ENCODE measurements at regions not wholly inside any gene's neighbourhood (a gene's known extent, or its start where the extent isn't known, plus 50 kb on each side); places are given as distances from the start of the nearest gene placed in this dataset.

DNA sequence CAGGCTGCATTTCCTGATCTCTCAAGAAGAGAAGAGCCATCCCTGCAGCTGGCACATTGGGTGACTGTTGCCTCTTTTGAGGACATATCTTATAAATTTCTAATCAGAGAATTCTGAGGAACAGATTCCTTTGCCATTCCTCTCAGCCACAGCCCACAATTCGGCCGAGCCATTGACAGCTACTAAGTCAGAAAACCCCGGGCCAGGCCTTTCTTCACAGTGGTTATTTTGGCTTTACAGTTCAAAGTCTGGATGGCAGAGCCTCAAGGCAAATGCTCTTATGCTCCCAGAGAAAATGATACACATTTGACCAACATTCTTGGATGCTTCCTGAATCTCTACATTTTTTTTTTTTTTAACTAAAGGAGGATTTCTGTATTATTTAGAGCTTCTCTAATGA lies 138.4 kb upstream of the FRMD6 start:
- DNase-seq (ENCODE audit: low spot score), result no peak

DNA sequence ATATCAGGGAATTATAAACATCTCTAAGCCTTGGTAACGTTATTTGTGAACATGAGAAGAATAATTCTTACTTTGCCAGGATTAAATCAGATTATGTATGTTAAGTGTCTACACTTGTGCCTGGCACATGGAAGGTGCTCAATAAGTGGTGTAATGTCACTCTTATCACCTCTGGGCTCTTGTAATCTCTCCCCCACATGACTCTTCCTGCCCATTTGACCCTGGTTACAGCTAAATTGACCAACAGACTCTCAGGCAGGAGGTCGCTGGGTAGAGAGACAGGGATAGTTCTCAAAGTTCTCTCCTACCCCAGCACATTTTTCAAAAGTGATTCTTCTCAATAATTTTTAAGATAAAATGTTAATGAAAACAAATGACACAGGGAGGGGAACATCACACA lies 137.8 kb upstream of the FRMD6 start:
- no peak for DNase-seq (ENCODE audit: low spot score)

DNA sequence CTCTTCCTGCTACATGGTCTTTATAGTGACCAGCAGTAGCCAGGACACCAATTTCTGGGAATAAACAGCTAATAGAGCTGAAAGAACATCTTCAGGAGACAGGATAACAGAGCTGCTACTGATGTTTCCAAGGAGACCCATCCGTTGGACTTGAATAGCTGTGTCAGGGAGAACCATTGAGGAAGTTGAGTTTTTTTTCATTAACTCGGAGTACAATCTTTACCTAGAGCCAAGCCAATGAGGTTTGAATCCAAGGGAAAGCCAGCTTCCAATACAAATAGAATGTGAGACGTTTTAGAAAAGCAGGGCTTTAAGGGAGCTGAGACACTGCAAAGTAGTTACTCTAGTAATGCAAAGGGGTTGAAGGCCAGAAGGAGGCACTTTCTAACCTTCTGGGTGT lies 136.1 kb upstream of the FRMD6 start:
- DNase-seq (ENCODE audit: low spot score), result no peak

DNA sequence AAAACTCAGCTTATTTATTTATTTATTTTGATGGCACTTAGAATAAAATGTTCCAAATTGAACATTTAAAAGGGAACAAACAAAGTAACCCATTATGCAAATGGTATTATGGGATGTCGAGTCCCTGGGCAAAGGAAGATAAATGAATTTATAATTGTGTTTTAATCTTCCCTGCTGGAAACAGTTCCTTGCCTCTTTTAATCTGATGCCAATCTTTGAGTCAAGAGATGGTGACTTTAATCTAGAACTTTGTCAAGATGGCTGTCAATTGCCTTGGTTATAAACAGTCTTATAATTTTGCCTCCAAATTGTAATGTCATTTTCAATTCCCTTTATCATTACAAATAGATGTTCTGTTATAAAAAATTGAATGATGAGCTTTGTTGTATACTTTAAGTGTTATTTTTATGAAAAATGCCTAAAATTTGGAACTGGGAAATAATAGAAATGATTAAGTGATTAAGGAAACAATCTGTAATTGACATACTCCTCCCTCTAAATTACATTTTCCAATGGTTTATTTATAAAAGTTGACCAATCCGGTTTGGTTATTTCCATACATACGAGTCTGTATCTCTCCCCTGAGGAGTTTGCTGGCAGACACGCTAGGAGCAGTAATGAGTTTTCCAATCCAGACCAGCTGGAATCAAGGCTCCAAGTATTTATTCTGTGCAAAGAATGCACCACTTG lies 134.9 kb upstream of the FRMD6 start:
- DNase-seq (ENCODE audit: low spot score), result no peak

DNA sequence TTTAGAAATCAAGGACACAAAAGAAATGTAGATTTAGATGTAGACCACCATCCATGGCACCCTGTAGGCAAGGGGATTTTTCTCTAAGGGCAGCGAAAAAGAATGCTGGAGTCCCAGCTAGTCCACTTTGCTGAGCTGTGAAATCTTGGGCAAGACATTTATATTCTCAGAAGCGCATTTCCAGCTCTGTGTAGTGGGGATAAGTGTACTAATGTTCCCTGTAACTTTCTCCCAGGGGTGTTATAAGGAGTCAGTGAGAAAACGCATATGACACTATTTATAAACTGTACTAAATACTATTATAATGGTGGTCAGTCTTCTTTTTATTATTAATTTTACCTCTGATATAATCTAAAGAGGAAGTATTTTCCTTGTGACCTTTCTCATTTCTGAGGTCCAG lies 133.4 kb upstream of the FRMD6 start:
- no peak for DNase-seq (ENCODE audit: low spot score)

DNA sequence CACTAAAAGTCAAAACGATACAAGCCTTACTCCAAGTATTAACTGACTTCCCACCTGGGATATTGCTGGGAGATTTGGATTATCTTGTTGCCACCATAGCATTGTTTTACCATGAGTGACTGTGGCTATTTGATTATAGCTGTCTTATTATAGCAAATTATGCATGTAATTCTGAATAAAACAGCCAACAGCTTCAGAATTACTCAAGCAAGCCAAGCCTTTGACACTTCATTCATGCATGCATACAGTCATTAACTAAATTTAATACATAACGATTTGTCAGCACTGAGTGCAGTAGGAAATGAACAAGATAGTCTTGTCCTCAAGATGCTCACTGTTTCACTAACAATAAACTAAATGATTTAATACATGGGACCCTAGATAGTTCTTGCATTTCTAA lies 133.0 kb upstream of the FRMD6 start:
- DNase-seq (ENCODE audit: low spot score), result no peak

DNA sequence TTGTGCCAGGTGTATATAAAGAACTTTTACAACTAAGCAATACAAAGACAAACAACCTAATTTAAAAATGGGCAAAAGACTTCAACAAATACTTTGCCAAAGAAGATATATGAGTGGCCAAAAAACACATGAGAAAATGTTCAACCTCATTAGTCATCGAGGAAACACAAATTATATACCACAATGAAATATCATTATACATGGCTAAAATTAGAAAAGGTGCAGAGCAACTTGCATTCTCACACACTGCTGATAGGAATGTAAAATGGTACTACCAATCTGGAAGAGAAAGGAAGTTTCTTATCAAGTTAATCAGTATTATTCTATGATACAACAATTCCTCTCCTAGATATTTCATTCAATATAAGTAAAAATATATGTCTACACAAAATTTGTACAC lies 131.6 kb upstream of the FRMD6 start:
- no peak for DNase-seq (ENCODE audit: low spot score)

DNA sequence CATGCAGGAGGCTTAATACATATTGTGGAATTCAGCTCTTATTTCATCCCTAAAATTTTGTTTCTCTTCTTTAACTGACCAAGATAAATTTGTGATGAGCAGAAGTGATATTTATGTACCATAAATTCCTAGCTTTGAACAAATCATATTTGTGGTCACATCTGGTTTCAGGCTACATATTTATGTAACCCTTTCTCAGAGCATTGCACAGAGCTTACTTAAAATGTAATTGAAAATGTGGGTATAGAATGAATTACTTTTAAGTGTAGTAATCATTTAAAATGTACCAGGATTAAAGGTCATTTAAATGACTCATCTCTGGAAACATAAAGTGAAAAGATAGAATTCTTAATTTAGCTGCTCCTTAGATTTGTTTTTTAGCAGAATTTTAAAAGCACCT lies 129.9 kb upstream of the FRMD6 start:
- DNase-seq (ENCODE audit: low spot score), result no peak

DNA sequence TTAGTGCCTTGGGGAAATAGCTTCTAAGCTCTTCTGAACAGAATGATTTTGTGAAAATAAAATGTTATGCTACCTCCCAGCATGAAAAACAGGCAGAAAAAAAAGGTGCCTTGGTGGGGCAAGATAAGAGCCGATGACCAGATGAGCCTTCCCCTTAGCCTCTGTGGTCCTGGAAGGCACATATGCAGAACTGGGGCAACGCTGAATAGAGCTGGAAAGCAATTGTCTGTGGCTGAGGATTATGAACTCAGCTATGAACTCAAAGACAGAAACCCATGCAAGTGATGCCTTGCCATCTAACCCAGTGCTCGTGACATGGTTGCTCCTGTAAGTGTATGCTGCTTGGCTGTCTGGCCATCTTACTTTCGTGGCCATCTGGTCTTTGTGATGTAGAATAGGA lies 128.5 kb upstream of the FRMD6 start:
- no peak for DNase-seq (ENCODE audit: low spot score)

DNA sequence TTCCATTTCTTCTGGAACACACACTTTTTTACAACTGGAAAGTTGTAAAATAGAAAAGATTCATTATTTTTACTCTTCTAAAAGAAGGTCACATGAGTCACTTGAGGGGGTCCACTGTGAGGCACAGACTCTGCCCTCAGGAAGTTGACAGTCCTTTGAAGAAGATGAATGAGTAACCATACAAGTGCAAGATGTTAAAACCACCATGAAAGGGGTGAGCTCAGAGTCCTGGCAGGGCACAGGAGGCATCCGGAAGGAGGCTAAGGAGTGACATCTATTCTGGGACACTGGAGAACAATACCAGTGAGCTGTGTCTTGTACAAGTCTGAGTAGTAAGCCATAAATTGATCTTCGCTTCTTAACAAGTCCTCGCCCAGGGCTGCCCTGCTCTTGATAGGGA lies 126.0 kb upstream of the FRMD6 start:
- DNase-seq (ENCODE audit: low spot score), result no peak

DNA sequence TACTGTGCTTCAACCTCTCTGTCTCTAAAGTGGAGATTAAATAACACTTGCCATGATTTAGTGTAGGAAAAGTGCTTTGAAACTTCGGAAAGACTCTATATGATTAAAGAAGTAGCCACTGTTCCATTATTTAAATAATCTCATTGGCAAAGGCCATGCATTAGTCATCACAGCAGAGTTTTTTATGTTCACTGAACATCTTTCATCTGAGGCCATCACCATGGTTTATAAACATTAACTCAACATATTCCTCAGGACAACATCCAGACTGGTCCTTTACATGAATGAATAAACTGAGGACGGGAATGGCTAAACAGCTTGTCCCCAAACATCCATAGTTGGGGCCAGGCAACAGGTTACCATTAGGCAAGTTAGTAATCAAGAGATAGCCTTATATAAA lies 124.6 kb upstream of the FRMD6 start:
- DNase-seq (ENCODE audit: low spot score), result no peak

DNA sequence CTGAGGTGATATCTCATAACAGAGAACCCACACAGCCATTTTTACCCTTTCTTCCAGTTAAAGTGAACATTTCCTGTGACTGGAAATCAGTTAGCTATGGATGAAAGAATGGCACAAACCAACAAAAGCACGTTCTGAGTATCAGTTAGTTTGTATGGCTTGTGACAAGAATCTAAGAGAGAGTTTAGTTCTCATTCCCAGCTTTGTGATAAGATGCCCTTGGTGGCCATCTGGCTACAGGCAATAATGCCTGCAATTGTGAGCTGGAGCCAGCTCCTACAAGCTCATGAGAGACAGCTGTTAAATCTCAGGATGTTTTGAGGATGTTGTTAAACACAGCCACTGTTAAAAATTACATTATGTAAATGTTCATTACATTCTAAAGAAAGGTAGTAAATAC lies 122.0 kb upstream of the FRMD6 start:
- DNase-seq (ENCODE audit: low spot score), result no peak

DNA sequence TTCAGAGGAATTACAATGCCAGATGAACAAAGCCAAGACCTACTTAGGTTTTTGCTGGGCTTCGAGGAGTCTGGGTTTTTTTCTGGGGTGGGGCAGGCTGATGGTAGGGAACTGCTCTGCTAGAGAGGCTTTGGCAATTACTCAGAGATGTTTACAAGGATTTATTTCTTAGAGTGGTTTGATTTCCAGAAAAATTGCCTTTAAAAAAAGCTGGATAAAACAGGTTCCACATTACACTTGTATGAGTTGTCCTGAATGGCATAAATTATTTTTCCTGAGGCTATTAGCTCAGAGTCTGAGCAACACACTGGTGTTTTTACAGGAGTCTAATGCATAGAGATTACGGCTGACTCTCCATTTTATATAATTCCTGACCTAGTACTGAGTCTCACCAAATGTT lies 118.5 kb upstream of the FRMD6 start:
- DNase-seq (ENCODE audit: low spot score), result no peak

DNA sequence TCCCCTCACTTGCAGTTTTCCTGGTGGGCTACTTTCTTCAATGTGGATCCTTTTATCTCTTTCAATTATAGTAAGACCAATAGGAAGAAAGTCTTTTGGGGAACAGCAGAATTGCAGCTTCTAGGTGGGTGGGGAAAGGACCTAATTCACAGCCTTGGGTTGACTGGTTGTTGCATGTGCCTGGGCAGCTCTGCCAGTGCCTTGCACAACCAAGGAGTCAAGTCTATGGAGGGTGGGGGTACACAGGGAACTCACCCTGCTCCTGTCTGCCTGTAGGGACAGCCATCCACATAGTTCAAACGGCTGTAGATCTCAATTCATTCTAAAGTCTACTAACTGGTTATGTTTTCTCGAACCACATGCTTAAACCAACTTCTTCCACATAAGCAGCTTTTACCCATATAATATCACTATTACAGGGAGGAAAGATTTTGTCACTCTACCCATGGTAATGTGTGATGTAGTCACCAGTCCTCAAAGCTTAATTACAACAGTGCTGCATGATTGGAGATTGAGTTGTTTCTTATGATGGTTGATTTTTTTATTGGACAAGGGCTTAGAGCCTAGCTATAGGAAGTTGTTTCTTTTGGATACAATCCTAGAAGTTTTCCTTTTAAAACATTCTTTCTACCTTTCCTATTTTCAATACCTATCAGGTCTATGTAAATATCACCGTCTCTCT lies 117.7 kb upstream of the FRMD6 start:
- no peak for DNase-seq (ENCODE audit: low spot score)

DNA sequence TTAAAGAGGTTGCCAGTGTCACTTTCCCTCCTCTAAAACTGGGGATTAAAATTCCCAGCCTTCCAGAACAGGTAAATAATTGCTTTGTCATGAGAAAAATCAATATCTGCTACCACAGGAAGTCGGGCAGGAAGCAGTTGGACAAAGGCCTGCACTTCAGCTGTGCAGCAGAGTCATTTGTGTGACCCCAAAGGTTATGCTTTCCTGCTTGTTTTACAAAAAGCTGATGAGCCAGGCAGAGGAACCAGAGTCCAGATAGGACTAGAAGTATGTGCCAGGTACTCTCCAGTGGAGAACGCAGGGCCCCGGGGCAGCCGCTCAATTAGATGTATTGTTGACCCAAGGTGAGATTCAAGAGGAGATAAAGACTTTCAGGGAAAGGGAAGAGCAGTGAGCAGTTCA lies 117.1 kb upstream of the FRMD6 start:
- no peak for DNase-seq (ENCODE audit: low spot score)

DNA sequence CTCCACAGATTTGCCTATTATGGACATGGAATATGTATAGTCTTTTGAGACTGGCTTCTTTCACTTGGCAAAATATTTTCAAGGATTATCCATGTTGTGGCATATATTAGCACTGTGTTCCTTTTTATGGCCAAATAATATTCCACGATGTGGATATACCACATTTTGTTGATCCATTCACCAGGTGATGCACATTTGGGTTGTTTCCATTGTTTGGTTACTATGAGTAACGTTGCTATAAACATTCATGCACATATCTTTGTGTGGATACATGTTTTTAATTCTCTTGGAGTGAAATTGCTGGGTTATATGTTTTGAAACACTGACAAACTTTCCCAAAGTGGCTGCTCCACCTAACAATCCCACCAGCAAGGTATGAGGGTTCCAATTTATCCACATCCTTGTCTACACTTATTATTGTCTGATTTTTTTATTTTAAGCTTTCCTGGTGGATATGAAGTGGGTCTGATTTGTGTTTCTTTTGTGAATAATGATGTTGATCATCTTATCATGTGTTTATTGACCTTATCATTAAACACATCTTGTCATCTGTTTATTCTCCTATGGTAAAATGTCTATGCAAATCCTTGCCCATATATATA lies 116.2 kb upstream of the FRMD6 start:
- no peak for DNase-seq (ENCODE audit: low spot score)

DNA sequence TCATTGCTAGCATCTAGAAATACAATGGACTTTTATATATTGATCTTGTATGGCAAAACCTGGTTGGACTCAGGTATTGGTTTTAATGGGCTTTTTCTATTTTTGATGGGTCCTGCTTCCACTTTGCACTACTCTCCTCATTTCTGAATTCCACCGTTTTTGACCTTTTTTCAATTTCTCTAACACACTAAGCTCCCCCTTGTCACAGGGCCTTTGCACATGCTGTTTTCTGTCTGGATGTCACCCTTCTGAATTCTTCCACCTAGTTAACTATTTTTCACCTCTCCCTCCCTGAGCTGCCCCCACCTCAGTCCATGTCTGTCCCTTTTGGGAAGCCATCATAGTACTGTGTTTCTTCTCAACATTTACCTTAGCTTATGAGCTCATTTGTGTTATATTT lies 112.7 kb upstream of the FRMD6 start:
- no peak for DNase-seq (ENCODE audit: low spot score)

DNA sequence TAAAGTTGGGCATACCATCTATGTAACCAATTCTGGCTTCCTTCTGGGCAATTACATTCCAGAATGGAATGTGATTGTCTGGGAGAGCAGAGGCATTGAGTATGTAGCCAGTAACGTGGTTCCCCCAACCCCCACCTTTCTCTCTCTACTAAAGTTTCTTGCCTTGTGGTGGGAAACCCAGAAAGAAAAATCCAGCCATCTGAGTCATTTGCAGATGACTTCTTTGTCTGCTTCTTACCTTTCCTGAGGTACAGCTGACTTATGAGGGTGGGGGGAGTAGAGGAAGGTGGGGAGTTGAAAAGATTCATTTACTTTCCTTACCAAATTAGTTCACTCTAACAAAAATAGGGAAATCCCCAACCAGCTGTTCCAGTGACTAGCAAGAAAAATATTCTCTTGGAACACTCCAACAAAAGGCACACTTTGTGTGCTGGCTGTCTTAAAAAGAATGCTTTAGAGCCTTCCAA lies 112.1 kb upstream of the FRMD6 start:
- DNase-seq (ENCODE audit: low spot score), result no peak

DNA sequence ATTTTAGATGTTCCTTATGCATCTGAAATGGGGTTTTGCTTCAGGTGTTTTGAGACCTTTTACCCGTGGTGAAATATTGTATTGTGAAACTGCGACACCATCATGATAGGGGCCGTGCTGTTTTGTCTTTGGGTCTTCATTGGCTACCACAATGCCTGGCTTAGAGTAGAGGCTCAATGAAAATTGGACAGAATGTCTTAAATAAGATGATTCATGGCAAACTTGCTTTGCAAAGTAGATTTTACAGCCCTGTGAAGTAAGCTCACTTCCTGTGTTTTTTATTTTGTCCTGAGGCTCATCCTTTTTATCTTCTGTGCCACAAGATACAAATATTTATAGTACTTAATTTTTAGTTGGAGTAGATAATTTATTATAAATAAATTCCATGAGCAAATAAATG lies 111.3 kb upstream of the FRMD6 start:
- no peak for DNase-seq (ENCODE audit: low spot score)

DNA sequence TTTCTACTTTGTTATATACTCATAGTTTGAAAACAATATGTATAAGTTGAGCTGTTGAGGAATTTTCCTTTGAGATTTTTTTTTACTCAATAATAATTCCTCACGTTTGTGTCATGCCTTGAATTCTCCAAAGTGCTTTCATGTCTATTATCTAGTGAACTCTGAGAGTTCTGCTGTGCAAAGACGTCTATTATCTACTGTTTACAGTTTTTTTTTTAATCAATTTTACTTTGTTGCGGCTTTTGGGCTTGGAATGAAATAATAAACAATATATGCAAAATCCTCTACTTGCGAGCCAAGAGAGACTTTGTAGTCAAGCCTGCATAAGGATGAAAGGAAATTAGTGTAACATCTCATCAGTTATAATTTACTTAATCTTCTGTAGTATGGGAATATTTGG lies 107.2 kb upstream of the FRMD6 start:
- DNase-seq (ENCODE audit: low spot score), result no peak

DNA sequence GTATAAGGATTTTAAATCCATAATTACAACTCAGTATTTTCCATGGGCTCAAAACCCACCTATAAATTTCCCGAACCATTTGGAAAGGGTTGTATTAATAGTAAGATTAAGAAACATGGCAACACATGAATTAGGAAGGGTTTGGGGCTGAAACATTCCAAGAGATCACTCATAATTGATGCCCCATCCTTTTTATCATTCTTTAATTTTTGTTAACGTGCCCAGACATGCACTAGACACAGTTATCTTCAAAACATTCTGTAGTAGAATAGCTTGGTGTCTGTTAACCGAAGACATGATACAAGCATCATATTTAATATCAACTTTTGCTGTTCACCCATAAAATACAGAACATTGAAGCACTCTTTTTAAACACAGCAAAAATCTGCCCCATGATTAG lies 106.8 kb upstream of the FRMD6 start:
- no peak for DNase-seq (ENCODE audit: low spot score)

DNA sequence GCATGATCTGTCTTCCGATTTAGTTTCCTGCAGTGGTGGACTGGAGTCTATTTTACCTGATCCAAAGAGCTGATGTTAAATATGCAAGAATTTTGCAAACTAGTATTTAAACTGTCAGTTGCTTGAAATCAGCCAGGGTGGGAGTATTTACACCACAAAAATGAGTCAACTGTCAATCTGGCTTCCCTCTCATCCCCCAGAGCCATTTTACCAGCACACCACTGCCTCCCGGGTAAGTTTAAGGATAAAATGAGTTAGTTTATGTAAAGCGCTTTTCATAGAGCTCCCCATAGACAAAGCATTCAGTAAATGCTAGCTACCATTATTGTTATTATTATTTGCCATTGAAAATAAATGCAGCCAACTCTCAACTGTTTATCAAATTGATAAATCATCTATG lies 106.3 kb upstream of the FRMD6 start:
- DNase-seq (ENCODE audit: low spot score), result no peak

DNA sequence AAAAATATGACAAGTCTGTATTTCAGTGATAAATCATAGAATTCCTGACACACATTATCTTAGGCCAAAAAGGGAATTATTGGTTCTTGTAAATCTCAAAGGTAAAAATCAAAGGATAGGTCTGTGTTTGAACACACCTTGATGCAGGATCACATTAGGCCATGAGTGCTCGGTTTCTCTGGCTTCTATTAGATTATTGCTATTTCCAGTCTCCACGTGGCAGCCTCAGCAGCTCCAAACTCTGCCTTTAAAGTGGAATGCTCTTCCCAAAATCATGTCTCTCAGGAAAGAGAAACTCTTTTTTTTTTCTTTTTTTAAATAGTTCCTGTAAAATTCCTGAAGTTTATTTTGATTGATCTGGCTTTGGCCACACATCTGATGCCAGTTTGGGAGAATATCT lies 105.6 kb upstream of the FRMD6 start:
- no peak for DNase-seq (ENCODE audit: low spot score)

All from NAMALWA (cell line).